ENCODE measurements at regions not wholly inside any gene's neighbourhood (a gene's known extent, or its start where the extent isn't known, plus 50 kb on each side); places are given as distances from the start of the nearest gene placed in this dataset.

DNA sequence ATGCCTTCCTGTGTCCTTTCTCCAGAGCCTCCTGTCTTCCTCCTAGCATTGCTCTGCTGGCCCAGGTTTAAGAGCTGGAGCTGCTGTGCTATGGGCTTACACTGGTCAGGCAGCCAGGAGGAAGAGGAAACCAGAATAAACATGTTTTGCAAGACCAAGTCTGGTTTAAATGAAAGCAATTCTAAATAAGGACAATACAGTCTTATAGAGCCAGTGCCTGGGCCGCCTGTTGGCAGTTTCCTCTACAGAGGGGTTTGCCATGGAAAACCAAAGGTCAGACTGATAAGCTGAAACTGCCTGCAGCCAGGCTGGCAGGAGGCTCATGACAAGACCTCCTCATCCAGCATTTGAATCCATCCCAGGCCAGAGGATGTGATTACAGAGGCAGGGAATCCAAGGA, 92.9 kb upstream of the FGGY start:
- Histone ChIP-seq H2AK5ac (ENCODE audit: low read depth, low read length) (no peak overlapping the region), H3K23me2 (ENCODE audit: low read depth, low read length) (no peaks in the 10 kb centered on the region; the same call in 1 of the 2 replicates), H3K4me1 (replicated peaks in 1 of 4; ENCODE audit: control insufficient read depth in 3 of 4, insufficient read depth in 4 of 4, low read length in 3 of 4) (no peaks in the 10 kb centered on the region), H3K27ac (ENCODE audit: low read depth, low read length) (no peak overlapping the region), H3K18ac (ENCODE audit: extremely low read depth, low read length) (no peak overlapping the region), H3K36me3 (ENCODE audit: control insufficient read depth in 2 of 4, insufficient read depth in 4 of 4, low read length in 3 of 4) (no peaks in the 10 kb centered on the region), H2AFZ (ENCODE audit: low read length) (no peak overlapping the region), H3K79me2 (ENCODE audit: control insufficient read depth in 1 of 2, insufficient read depth in 2 of 2, low read length in 2 of 2) (no peaks in the 10 kb centered on the region), H3K4me3 (ENCODE audit: extremely low read depth in 1 of 4, insufficient read depth in 2 of 4, low read depth in 3 of 4, low read length in 4 of 4) (no peak overlapping the region), H2BK20ac (ENCODE audit: low read length) (no peak overlapping the region), H4K20me1 (replicated peaks in 1 of 2; ENCODE audit: control insufficient read depth in 1 of 2, insufficient read depth in 2 of 2, low read length in 2 of 2) (no peaks in the 10 kb centered on the region), H2BK12ac (ENCODE audit: low read depth, low read length) (no peak overlapping the region; the same call in 1 of the 2 replicates), H3K9me3 (ENCODE audit: insufficient read depth in 2 of 2, low read depth in 1 of 2, low read length in 1 of 2) (peaks cover 2 to 4% of the 10 kb centered on the region in 2 experiments; a peak in 1 of 4 replicates), H3K79me1 (ENCODE audit: low read depth, low read length) (no peaks in the 10 kb centered on the region), H2BK15ac (ENCODE audit: low read length) (peak overlapping the region; percentile 76; the same call in 1 of the 2 replicates), H2BK5ac (ENCODE audit: low read depth, low read length) (no peak overlapping the region), H3K23ac (ENCODE audit: insufficient read length) (no peak overlapping the region), H3K14ac (ENCODE audit: insufficient read length) (no peak overlapping the region), H3K27me3 (replicated peaks in 1 of 4; ENCODE audit: control insufficient read depth in 3 of 4, extremely low read depth in 1 of 4, insufficient read depth in 3 of 4, low read length in 3 of 4) (no peaks in the 10 kb centered on the region), H3K4me2 (ENCODE audit: insufficient read depth in 1 of 2, low read depth in 2 of 2, low read length in 2 of 2) (no peak overlapping the region), H3K9ac (replicated peaks in 1 of 4; ENCODE audit: extremely low read depth in 1 of 4, low read depth in 3 of 4, low read length in 3 of 4) (no peak overlapping the region), H4K5ac (ENCODE audit: insufficient read length, low read depth, low read length) (no peak overlapping the region), H4K8ac (ENCODE audit: extremely low read depth, insufficient read depth, low read length) (no peak overlapping the region), H4K91ac (replicated peaks; ENCODE audit: insufficient read length, low read length) (no peak overlapping the region), H2BK120ac (replicated peaks; ENCODE audit: low read depth, low read length) (no peak overlapping the region), H3K56ac (replicated peaks; ENCODE audit: insufficient read length, low read depth, low read length) (no peak overlapping the region), H3K4ac (replicated peaks; ENCODE audit: insufficient read length, low read depth, low read length) (no peak overlapping the region)
- no peak for TF ChIP-seq SIX5 (IDR thresholded peaks at IDR 0.05; ENCODE audit: low read depth, low read length)
- TF ChIP-seq SIN3A (conservative IDR thresholded peaks at IDR 0.05 in 1 of 2, IDR thresholded peaks at IDR 0.05 in 1 of 2; ENCODE audit: low read depth in 1 of 2, low read length in 2 of 2) = no peak
- no peak for TF ChIP-seq FOSL1 (IDR thresholded peaks at IDR 0.05; ENCODE audit: insufficient read depth, low read depth, low read length)
- no peak for TF ChIP-seq YY1 (IDR thresholded peaks at IDR 0.05; ENCODE audit: low read depth, low read length)
- TF ChIP-seq, protein P1, sequence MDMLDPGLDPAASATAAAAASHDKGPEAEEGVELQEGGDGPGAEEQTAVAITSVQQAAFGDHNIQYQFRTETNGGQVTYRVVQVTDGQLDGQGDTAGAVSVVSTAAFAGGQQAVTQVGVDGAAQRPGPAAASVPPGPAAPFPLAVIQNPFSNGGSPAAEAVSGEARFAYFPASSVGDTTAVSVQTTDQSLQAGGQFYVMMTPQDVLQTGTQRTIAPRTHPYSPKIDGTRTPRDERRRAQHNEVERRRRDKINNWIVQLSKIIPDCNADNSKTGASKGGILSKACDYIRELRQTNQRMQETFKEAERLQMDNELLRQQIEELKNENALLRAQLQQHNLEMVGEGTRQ (IDR thresholded peaks at IDR 0.05; ENCODE audit: low read length) = no peak
- DNase-seq (ENCODE audit: low read depth in 1 of 2, low spot score in 2 of 2) (no peak), FAIRE-seq (no peak)
- 89% methylated on average over 1 of the region's 1 CpG; no CpG with 5 or more reads in 1 of the 2 experiments for WGBS, 2 experiments (ENCODE audit: extremely low coverage in 1 of 2, insufficient coverage in 1 of 2, insufficient read length in 1 of 2, insufficient replicate concordance in 2 of 2, low coverage in 1 of 2, low lambda C conversion rate in 2 of 2, missing lambda C conversion rate in 1 of 2)
- ChIA-PET POLR2A (ENCODE audit: partially characterized antibody) (no interaction called here), CTCF (ENCODE audit: partially characterized antibody) (no interaction called here)

Data from H1 (cell line).